Nucleus accumbens (tissue), 56 donors: ENCODE measurements at regions not wholly inside any gene's neighbourhood (a gene's known extent, or its start where the extent isn't known, plus 50 kb on each side); places are given as distances from the start of the nearest gene placed in this dataset.
A peak's percentile ranks its signal among the peaks of the same experiment; 100 is the strongest.

Experiments
- DNase-seq, 56 donors: peaks; one replicate each; lab custom pipeline; 2025; lab: John Stamatoyannopoulos, UW

DNA sequence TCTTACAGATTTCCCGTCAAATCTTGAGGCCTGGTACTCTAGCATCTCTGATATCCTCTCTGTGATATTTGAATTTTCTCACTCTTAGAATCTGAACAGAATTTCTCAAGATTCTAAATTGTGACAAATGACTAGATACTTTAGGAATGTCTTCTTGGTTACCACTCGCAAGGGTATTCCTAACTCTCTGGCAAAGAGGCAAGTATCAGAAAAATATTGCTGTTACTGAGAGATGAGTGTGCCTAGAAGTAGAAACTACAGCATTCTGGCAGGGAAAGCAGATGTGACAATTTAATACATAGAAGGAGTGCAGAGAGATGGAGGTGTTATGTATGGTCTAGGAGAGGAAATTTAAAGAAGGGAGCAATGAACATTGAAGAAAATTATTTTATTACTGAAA is 467.8 kb downstream of the LRIG3 start:
- DNase-seq, result no peak

DNA sequence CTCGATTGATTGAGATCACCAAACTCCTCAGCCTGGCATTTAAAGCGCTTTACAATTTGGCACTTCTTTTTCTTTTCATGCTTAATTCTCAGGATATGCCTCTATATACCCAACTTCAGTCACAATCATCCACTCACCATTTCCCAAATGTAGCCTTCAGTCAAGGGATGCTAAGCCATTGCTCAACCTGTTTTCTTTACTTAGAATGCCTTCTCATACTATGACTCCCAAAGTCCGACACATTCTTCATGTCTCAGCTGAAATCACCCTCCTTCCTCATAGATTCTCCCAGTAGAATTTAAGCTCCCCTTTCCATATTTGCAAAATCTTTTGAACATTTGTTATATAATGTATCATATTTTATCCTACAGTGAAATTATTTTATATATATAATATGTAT is 467.0 kb downstream of the LRIG3 start:
- no peak for DNase-seq

DNA sequence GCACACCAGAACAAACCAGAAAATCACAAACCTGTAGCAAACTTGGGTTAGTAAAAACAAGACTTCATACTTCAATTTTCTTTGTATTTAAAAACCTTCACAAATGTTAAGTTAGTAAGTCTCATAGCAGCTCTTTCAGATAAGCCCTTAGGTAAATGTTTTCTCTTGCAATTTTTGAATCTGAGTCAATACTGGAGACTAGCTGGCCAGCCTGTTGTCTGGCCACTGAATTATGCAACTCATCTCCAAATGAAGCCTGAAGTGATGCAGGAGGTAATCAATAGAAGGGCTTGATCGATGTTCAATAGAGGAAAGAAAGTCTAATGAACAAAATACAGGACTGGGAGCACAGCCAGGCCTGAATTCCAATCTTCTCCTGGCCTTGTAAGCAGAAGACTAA is 465.2 kb downstream of the LRIG3 start:
- DNase-seq, result no peak

DNA sequence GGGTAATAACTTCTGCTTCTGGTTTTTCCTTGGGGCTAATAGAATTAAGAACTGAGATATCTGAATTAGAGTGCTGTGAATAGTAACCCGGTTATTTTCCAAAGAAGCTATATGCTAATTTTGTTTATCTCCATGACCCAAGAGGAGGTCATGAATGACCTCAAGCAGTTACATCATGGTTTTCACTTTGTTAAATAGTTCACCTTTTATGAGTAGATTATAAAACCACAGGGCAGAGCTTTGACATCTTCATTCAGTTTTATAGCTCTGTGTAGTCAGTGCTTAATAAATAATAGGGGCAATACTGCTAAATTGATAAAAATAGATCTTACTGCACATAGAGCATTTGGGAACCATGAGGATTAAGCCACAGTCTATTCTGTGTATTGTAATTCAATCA is 462.2 kb downstream of the LRIG3 start:
- DNase-seq, result no peak

DNA sequence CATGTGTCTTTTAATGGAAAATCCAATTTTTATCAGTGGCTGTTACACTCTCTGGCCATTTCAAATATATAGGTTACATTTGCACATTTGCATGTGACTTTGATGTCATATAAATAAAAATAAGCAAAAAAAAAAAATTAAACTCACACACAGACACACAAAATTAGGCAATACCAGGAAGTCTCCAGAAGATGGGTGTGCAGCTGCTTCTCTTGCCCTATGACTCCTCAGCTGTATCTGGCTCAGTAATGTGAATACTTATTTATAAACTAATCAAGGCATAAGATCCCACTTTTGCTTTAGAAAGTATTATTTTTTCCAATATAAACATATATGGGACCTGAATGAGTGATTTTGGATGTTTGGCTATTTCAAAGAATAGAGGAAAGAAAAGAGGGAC is 461.1 kb downstream of the LRIG3 start:
- no peak for DNase-seq

DNA sequence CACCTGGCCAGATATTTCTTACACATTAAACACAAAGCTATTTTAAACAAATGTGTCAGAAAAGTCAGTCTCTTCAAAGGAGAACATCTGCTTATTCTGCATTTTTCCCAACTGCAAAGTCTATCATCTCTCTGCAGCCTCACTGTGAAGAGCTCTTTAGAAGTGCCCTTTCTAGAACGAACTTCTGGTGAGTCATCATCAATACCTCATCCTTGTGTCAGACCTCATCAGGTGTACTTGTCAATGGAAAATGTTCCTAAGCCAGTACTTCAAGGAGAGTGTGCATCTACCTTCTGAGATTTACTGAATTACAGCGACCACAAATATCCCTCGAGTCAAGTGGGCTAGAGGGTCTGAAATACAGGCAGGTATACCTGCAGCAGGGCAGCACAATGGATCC is 457.3 kb downstream of the LRIG3 start:
- DNase-seq, result no peak

DNA sequence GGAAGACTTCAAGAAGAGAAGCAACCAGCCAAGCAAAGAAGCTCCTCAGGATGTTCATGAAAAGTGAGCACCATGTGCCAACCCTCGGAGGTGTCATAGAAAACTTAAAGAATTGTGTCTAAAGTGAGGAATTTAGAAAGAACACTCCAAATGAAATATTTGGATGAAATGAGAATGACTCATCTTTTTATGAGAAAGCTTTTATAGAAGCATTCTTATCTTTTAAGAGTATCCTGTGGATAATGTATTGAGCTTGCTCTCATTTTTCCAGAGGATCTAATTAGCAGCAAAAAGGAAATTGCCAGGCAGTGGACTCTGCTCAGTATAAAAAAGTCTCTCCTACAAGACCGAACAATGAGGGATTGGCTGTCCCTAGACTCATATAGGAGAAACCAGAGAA is 454.9 kb downstream of the LRIG3 start:
- no peak for DNase-seq

DNA sequence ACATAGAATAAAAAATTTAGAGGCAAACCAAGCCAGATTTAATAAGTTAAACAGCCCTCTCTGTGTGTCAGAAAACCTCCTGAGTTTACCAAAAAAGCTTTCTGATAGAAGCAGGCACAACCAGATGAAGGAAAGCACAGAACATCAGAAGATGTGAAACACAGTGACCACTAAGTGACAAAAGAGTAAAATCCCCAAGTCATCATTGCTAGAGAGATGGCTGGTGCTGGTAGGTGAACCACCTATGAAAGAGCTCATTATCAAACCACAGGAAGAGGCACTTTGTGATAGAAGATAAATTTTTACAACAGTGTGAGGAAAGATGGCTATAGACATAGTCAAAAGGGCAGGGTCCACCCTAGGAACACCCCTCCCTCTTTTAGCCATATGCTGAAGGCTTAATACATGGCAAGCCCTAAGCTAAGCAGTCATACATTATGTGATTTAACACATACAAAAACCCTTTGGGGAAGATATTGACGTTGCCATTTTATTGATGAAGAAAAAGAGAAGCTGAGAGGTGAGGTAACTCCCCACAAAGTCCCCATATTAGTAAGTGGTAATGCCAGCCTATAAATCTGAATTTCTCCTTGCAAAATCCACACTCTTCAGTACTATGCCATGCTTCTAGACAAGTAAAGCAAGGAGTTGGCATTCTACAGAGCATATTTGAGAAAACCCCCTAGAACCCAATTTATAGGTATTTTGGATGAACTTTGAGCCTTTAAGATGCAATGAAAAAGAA is 449.9 kb downstream of the LRIG3 start:
- no peak for DNase-seq

DNA sequence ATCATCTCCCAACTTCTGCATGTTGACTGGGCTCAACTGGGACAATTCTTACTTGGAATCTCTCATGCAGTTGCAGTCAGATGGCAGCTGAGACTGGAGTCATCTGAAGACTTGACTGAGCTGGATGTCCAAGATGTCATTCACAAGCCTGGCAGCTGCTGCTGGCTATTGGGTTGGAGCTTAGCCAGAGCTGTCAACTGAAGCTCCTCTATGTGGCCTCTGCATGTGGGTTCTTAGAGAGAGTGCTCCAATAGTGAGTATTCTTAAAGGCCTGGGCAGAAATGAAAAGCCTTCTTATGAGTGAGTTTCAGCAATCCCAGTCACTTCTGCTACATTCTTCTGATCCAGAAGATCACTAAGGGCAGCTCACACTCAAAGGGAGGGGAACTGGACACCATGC is 440.9 kb downstream of the LRIG3 start:
- peak in 1 of 56 donors; percentile 5 for DNase-seq

DNA sequence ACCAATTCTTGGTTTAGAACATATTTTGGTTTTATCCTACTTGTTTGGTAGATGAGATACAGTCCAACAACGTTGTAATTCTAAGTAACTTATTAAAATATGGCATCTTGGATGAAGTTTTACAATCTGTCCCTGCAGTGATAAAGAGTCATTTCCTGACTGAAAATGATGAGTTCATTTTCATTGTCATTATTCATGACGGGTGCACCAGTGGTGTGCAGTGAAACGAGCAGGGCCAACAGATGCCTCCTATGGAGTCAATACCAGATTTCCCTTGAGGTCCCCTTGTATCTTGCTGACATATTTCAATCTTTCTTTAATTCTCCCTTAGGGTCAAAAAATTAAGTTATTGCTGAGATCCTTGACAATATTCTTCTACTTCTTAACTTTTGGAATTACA is 438.5 kb downstream of the LRIG3 start:
- no peak for DNase-seq

DNA sequence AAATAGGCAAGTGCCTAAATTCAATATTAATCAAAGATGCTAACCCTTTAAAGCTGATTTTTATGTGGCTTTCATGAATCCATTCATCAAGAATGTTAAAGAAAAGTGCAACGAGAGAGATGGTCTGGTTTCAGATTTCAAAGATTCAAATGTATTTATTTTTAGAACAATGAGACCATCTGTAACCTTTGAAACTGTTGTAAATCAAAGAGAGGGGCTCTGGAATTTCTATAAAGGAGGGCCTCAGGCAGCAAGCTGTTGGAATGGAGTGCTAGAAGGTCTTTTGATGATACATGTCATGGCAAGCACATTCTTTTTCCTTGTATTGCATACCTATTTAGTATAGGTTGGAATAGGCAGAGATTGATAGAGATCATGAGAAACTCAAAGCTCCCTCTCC is 433.0 kb downstream of the LRIG3 start:
- DNase-seq, result no peak

DNA sequence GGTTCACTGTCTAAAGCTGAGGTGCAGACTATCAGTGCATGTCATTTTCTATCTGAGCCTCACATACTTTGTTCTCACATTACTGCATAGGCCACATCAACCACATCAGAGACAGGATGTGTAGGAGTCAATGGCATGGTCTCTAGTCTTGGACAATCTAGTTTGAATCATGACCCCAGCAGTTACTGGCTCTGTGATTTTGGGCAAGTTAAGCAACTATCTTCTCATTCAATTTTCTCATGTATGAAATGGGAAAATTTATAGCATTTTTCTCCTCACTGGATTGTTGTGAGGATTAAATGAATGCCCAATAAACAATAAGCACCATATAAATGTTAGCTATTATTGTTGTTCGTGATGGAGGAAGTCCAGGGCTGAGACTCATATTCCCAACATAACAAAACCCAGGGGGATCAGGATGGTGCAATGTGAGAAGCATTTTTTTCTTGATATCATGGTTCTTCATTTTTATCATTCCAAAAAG is 432.6 kb downstream of the LRIG3 start:
- DNase-seq, result no peak

DNA sequence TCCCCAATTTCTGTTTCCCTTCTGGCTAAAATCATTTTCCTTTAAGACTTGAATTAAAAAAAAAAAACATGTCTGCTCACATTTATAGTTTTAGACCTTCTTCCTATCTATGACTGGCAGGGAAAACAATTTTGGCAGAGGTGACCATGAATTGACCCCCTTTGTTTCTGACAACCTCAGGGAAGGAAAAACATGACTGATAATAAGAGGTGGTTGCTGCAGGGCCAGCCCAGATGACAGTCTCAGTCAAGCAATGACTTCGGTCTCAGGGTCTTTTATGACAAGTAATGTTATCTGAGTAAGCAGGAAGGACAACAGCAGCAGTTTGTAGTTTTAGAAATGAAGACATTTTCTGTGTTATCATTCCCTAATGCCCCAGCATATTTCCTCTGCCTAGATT is 430.9 kb downstream of the LRIG3 start:
- DNase-seq, result no peak

DNA sequence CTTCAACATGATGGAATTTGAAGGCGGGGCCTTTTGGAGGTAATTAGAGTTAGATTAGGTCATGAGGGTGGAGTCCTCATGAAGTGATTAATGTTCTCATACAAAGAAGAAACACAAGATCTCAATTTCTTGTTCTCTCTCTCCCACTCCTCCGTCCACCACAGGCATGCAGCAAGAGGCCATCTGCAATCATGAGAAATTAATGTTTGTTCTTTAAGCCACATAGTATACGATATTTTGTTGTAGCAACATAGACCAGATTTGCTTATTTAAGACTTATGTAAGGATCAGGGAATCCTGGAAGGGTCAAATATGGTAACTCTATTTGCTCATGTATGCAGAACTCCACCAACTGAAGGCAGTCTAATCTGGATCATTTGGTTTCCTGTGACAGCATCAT is 429.0 kb downstream of the LRIG3 start:
- DNase-seq, result no peak

DNA sequence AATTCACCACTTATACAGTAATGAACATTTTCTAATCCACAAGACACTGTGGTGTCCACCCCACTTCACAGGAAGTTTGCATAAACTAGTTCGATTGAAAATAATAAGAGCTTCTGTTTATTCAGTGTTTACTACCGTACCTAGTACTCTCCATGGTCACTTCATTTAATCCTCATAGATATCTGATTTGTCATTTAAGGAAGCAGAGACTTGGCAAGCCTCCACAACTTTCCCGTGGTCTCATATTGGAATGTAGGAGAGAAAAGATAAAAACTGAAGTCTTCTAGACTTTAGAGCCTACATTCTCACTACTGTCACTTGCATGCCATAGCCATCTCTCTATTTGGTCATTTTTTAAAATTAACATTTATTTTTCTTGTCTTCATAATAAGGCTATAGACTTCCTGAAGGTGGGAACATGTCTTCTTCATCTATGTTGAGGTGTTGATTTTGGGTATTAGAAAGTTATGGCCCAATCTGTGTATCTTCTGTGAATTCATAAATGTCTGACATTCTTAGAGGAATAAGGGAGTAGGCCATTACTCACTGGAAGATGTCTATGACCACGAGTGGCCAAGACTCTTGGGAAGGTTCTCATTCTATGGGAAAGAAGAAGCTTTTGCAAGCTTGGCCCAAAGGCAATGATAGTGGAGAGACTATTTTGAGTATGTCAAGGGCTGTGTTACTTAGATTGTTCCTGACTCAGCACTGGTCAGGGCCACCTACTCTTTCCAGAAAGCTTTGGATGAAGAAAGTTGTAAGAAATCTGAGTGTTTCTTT is 423.7 kb downstream of the LRIG3 start:
- no peak for DNase-seq

DNA sequence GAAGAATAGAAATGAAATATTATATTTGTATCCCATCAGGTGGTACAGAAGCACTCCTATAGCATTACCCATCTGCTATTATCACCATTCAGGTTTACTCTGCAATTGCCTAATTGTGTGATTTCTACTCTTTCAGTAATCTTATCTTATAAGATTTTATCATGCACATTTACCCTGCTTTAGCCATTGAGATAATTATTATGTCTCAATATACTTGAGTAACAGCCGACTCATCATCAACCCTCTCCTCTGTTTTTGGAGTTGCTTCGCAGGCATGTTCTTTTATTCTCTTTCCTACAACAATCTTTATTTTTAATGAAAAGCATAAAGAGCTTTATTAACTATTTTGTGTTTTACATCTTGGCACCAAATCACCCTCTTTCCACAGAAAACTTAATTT is 419.9 kb downstream of the LRIG3 start:
- DNase-seq, result no peak

DNA sequence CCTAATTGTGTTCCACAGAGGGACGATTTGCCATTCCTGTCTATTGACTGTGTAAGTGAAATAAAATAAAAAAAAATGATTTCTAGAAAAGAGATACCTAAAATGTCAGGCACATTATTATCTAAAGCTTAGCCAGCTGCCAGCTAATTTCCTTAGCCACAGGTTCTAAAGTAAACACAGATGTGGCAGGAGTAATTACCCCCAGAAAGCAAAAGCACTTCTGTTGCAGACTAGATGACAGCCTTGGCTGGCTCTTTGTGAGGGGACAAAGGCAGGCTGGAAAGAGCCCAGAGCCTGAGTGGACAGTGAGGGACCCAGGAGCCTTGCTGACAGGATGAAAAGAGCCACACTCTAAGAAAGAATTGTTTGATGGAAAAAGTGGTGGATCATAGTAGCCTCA is 418.1 kb downstream of the LRIG3 start:
- peak in 3 of 56 donors; percentile 1 to 20 (median 13) for DNase-seq

DNA sequence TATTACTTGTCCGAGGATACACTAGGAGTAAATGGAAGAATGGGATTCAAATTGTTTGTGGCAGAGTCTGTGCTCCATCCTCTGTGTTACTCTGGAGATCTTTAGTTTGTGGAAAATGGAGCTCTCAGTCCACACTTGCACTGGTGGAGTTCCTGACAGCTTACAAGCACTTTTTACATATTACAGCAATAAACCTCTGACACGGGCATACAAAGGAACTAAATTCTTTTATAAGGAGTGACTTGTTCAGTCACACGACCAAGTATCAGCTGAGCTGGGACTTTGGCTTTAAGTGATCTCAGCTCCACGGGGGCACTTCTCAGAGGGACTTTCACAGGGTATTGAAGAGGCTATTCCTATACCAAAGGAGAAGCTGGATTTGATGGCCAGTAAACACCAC is 417.5 kb downstream of the LRIG3 start:
- DNase-seq, result no peak

DNA sequence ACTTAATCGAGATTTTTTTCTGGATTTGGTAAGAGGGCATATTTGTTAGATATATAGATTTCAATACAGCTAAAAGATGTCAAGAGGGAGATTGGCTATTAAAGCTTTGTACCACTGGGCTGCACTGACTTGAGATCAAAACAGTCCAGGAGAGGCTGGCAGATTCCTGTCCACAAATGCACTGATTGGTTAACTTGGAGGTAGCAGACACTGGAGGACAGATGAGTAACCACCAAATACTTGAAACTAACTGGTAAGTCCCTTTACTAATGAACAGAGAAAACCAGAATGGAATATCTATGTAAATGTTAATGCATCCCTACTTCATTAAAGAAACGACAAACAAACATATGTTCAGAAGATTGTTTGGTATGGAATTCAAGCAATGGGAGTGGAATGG is 416.6 kb downstream of the LRIG3 start:
- DNase-seq, result no peak

DNA sequence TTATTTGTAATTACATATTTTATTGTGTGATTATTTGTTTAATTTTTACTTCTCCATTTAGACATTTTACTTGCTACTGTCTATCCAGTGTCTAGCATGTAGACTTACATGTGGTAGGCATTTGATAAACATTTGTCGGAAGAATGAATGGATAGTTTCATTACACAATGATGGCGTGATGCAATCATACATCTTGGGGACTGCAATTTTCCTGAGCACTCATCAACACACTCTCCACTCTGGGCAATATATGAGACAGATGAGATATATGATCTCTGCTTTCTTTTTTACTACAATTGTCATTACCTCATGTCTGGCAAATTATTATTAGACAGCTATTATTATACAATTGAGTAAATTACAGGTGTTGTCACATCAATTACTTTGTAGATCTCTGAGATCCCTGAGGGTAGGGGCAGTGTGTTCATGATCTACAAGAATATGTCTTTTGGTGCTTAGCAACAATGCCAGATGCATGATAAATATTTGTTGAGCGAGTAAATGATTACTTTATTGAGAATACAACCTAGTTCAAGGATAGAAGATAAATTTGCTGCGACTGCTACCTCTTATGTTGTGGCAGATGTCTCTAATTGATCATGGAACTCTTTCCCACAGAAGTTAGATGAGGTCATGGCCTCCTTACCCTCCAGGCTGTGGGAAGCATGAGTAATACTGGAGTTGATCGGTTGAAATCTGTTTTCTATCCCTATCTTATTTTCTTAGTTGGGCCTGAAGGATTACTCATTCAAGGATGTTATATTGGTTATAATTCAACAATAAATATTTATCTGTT is 416.0 kb downstream of the LRIG3 start:
- no peak for DNase-seq
